K562 (cell line): ENCODE measurements at regions not wholly inside any gene's neighbourhood (a gene's known extent, or its start where the extent isn't known, plus 50 kb on each side); places are given as distances from the start of the nearest gene placed in this dataset.

Source experiments
- CC2D1A ChIP-seq: fragments of 450-650 bp; IDR thresholded peaks from 2 replicates; pipeline ENCODE4 v1.6.1; 2017; ENCODE audit warnings: mild to moderate bottlenecking
- CHD2 ChIP-seq: IDR thresholded peaks from 2 replicates; pipeline ENCODE4 v1.6.1; 2011; ENCODE audit warnings: low read depth, low read length
- CTCF ChIP-seq, 3 experiments: IDR thresholded peaks in 2 of 3; conservative IDR thresholded peaks in 1 of 3; 2 replicates each; pipeline ENCODE4 v1.5.1; 2011 to 2012; ENCODE audit warnings: low read length in 3 of 3, mild to moderate bottlenecking in 3 of 3, control low read depth in 2 of 3, improper control_type of control experiment in 1 of 3, inconsistent platforms in 1 of 3, low read depth in 1 of 3, mixed read lengths in 1 of 3, moderate library complexity in 1 of 3; ENCODE audit not compliant: insufficient read depth in 2 of 3
- ESRRA ChIP-seq: fragments of 450-650 bp; IDR thresholded peaks from 2 replicates; pipeline ENCODE4 v1.6.1; 2014; ENCODE audit warnings: low read depth, mild to moderate bottlenecking, moderate library complexity, borderline replicate concordance
- LCOR ChIP-seq: sonication (generic); formaldehyde crosslinking; IDR thresholded peaks from 2 replicates; pipeline ENCODE4 v1.8.0; 2022; ENCODE audit warnings: mild to moderate bottlenecking, missing genetic modification reagents
- PBX2 ChIP-seq, 2 experiments: IDR thresholded peaks in 1 of 2; conservative IDR thresholded peaks in 1 of 2; 2 replicates each; pipeline ENCODE4 v1.6.1; 2016; ENCODE audit warnings: low read depth in 2 of 2, mild to moderate bottlenecking in 1 of 2, missing compliant biosample characterization in 1 of 2, missing genetic modification characterization in 1 of 2, moderate library complexity in 1 of 2
- REST ChIP-seq, 2 experiments: fragments of 450-650 bp; formaldehyde crosslinking in 1 of 2; IDR thresholded peaks; 2 replicates each; pipeline versions ENCODE4 v1.4.0 to v1.6.1; 2014 to 2020; ENCODE audit warnings: mild to moderate bottlenecking in 2 of 2, borderline replicate concordance in 1 of 2, low read depth in 1 of 2
- SMARCA5 ChIP-seq: fragments of 450-650 bp; IDR thresholded peaks from 2 replicates; pipeline ENCODE4 v1.6.1; 2016
- SP2 ChIP-seq: IDR thresholded peaks from 2 replicates; pipeline ENCODE4 v1.6.1; 2011; ENCODE audit warnings: mild to moderate bottlenecking, low read depth, low read length, moderate library complexity; ENCODE audit not compliant: poor library complexity, severe bottlenecking; ENCODE audit errors: extremely low read depth
- TBL1XR1 ChIP-seq, 2 experiments: IDR thresholded peaks; 2 replicates each; pipeline ENCODE4 v1.6.1; 2012; ENCODE audit warnings: improper control_type of control experiment in 2 of 2, low read length in 2 of 2, mild to moderate bottlenecking in 1 of 2
- ZNF639 ChIP-seq, 2 experiments: fragments of 200-800 bp in 1 of 2; sonication (Bioruptor generic) in 1 of 2; sonication (generic) in 1 of 2; formaldehyde crosslinking in 1 of 2; IDR thresholded peaks in 1 of 2; conservative IDR thresholded peaks in 1 of 2; 2 replicates each; pipeline versions ENCODE4 v1.5.0 to v1.6.1; 2016 to 2020; ENCODE audit warnings: missing compliant biosample characterization in 1 of 2, missing genetic modification characterization in 1 of 2, missing genetic modification reagents in 1 of 2
- TF ChIP-seq, protein P1 (sequence below): sonication (generic); formaldehyde crosslinking; IDR thresholded peaks from 2 replicates; pipeline ENCODE4 v1.8.1; 2022; ENCODE audit warnings: missing genetic modification reagents
- TF ChIP-seq, protein P2 (sequence below), 2 experiments: fragments of 450-650 bp; IDR thresholded peaks; 2 replicates each; pipeline ENCODE4 v1.6.1; 2016

DNA sequence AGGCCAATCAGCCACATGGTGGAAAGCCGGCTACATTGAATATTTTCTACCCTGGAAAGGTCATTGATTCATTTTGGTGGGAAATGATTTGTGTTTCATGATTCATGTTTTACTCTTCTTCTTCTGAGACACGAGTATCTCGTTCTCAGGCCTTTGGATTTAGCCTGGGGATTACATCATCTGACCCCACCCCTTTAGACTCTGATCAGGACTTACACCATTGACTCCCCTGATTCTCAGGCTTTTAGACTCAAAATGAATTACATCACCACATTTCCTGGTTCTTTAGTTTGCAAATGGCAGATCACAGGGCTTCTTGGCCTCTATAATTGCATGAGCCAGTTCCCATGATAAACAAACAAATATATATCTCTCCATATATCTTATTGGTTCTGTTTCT, 228.8 kb downstream of the ADGRG6 start:
- TF ChIP-seq CC2D1A (no peak), LCOR (CRISPR knock-in tag) (no peak), REST (IDR thresholded peaks at IDR 0.05; ENCODE audit: borderline replicate concordance) (no peak), REST (CRISPR knock-in tag; IDR thresholded peaks at IDR 0.05; ENCODE audit: low read depth) (no peak), CTCF (IDR thresholded peaks at IDR 0.05 in 2 of 3, conservative IDR thresholded peaks at IDR 0.05 in 1 of 3; ENCODE audit: insufficient read depth in 2 of 3, low read depth in 1 of 3, low read length in 3 of 3) (no peak), SP2 (no peak), SMARCA5 (no peak), ESRRA (no peak), PBX2 (CRISPR knock-in tag; IDR thresholded peaks at IDR 0.05; ENCODE audit: low read depth) (no peak), PBX2 (tag; conservative IDR thresholded peaks at IDR 0.05; ENCODE audit: low read depth) (no peak), CHD2 (no peak), TBL1XR1 (IDR thresholded peaks at IDR 0.05; ENCODE audit: low read length in 2 of 2) (no peak), ZNF639 (CRISPR knock-in tag; conservative IDR thresholded peaks at IDR 0.05 in 1 of 2, IDR thresholded peaks at IDR 0.05 in 1 of 2) (no peak)
- TF ChIP-seq, protein P1, sequence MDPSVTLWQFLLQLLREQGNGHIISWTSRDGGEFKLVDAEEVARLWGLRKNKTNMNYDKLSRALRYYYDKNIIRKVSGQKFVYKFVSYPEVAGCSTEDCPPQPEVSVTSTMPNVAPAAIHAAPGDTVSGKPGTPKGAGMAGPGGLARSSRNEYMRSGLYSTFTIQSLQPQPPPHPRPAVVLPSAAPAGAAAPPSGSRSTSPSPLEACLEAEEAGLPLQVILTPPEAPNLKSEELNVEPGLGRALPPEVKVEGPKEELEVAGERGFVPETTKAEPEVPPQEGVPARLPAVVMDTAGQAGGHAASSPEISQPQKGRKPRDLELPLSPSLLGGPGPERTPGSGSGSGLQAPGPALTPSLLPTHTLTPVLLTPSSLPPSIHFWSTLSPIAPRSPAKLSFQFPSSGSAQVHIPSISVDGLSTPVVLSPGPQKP (CRISPR knock-in tag): no peak
- TF ChIP-seq, protein P2, sequence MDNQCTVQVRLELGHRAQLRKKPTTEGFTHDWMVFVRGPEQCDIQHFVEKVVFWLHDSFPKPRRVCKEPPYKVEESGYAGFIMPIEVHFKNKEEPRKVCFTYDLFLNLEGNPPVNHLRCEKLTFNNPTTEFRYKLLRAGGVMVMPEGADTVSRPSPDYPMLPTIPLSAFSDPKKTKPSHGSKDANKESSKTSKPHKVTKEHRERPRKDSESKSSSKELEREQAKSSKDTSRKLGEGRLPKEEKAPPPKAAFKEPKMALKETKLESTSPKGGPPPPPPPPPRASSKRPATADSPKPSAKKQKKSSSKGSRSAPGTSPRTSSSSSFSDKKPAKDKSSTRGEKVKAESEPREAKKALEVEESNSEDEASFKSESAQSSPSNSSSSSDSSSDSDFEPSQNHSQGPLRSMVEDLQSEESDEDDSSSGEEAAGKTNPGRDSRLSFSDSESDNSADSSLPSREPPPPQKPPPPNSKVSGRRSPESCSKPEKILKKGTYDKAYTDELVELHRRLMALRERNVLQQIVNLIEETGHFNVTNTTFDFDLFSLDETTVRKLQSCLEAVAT (IDR thresholded peaks at IDR 0.05): no peak
